ENCODE measurements at regions not wholly inside any gene's neighbourhood (a gene's known extent, or its start where the extent isn't known, plus 50 kb on each side); places are given as distances from the start of the nearest gene placed in this dataset.

GRCh38 chr7:93036149-93036640, 81.6 kb downstream of the SAMD9 start:
- Histone ChIP-seq H2AFZ (ENCODE audit: low read length) (peak overlapping the region; percentile 42), H3K9ac (ENCODE audit: low read length) (no peak overlapping the region), H3K9me2 (replicated peaks; ENCODE audit: insufficient read depth, low read length) (no peaks in the 10 kb centered on the region), H3K4me2 (ENCODE audit: low read depth, low read length) (peak overlapping the region; percentile 48; the same call in 1 of the 2 replicates), H3K4me3 (ENCODE audit: low read length) (no peak overlapping the region), H3K4me1 (ENCODE audit: low read length) (peaks cover 18% of the 10 kb centered on the region), H3K27me3 (replicated peaks; ENCODE audit: insufficient read depth, low read length) (no peaks in the 10 kb centered on the region), H3K9me3 (replicated peaks; ENCODE audit: insufficient read depth, low read length) (no peaks in the 10 kb centered on the region), H3K36me3 (replicated peaks; ENCODE audit: insufficient read depth, low read length) (no peaks in the 10 kb centered on the region), H3K27ac (ENCODE audit: low read length) (peak overlapping the region; percentile 47; the same call in 1 of the 2 replicates), H3F3A (ENCODE audit: insufficient read depth, low read length) (peaks cover 10% of the 10 kb centered on the region), H3K79me2 (ENCODE audit: low read length) (no peaks in the 10 kb centered on the region), H4K20me1 (ENCODE audit: insufficient read depth, low read length) (no peaks in the 10 kb centered on the region)
- TF ChIP-seq EZH2 (optimal IDR thresholded peaks at IDR 0.05; ENCODE audit: low read depth, low read length) (no peak), EZH2phosphoT487 (IDR thresholded peaks at IDR 0.05; ENCODE audit: low read length) (no peak)
- TF ChIP-seq, protein P1, sequence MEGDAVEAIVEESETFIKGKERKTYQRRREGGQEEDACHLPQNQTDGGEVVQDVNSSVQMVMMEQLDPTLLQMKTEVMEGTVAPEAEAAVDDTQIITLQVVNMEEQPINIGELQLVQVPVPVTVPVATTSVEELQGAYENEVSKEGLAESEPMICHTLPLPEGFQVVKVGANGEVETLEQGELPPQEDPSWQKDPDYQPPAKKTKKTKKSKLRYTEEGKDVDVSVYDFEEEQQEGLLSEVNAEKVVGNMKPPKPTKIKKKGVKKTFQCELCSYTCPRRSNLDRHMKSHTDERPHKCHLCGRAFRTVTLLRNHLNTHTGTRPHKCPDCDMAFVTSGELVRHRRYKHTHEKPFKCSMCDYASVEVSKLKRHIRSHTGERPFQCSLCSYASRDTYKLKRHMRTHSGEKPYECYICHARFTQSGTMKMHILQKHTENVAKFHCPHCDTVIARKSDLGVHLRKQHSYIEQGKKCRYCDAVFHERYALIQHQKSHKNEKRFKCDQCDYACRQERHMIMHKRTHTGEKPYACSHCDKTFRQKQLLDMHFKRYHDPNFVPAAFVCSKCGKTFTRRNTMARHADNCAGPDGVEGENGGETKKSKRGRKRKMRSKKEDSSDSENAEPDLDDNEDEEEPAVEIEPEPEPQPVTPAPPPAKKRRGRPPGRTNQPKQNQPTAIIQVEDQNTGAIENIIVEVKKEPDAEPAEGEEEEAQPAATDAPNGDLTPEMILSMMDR (IDR thresholded peaks at IDR 0.05; ENCODE audit: low read length) = no peak
- DNase-seq = no peak

DNA sequence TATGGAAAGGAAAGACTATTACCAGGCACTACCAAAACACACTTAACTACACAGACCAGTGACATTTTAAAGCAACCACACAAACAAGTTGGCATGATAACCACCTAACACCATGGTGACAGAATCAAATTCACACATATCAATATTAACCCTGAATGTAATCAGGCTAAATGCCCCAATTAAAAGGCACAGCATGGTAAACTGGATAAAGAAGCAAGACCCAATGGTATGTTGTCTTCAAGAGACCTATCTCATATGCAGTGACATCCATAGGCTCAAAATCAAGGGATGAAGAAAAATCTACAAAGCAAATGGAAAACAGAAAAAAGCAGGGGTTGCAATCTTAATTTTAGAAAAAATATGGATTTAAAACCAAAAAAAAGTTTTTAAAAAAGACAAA, 86.0 kb downstream of the SAMD9 start:
- Histone ChIP-seq H3K4me2 (ENCODE audit: low read depth, low read length) (no peak overlapping the region), H2AFZ (ENCODE audit: low read length) (no peak overlapping the region), H3K4me3 (ENCODE audit: low read length) (no peak overlapping the region), H4K20me1 (ENCODE audit: insufficient read depth, low read length) (no peaks in the 10 kb centered on the region), H3K27ac (ENCODE audit: low read length) (no peak overlapping the region), H3K9ac (ENCODE audit: low read length) (no peak overlapping the region), H3K4me1 (ENCODE audit: low read length) (peaks cover 9% of the 10 kb centered on the region), H3K79me2 (ENCODE audit: low read length) (no peaks in the 10 kb centered on the region), H3K9me3 (replicated peaks; ENCODE audit: insufficient read depth, low read length) (no peaks in the 10 kb centered on the region), H3K36me3 (replicated peaks; ENCODE audit: insufficient read depth, low read length) (no peaks in the 10 kb centered on the region), H3K9me2 (replicated peaks; ENCODE audit: insufficient read depth, low read length) (no peaks in the 10 kb centered on the region), H3K27me3 (replicated peaks; ENCODE audit: insufficient read depth, low read length) (no peaks in the 10 kb centered on the region), H3F3A (ENCODE audit: insufficient read depth, low read length) (peaks cover 3% of the 10 kb centered on the region)
- TF ChIP-seq EZH2phosphoT487 (IDR thresholded peaks at IDR 0.05; ENCODE audit: low read length) (no peak), EZH2 (optimal IDR thresholded peaks at IDR 0.05; ENCODE audit: low read depth, low read length) (no peak)
- TF ChIP-seq, protein P1 (IDR thresholded peaks at IDR 0.05; ENCODE audit: low read length) = no peak
- no peak for DNase-seq

- Histone ChIP-seq H3K9me2 (replicated peaks; ENCODE audit: insufficient read depth, low read length) (no peaks in the 10 kb centered on the region), H3K9ac (ENCODE audit: low read length) (no peak overlapping the region), H3K9me3 (replicated peaks; ENCODE audit: insufficient read depth, low read length) (no peaks in the 10 kb centered on the region), H3K4me2 (ENCODE audit: low read depth, low read length) (no peak overlapping the region), H2AFZ (ENCODE audit: low read length) (no peak overlapping the region), H3K4me3 (ENCODE audit: low read length) (no peak overlapping the region), H3K79me2 (ENCODE audit: low read length) (no peaks in the 10 kb centered on the region), H3F3A (ENCODE audit: insufficient read depth, low read length) (no peaks in the 10 kb centered on the region), H3K36me3 (replicated peaks; ENCODE audit: insufficient read depth, low read length) (no peaks in the 10 kb centered on the region), H3K4me1 (ENCODE audit: low read length) (no peaks in the 10 kb centered on the region), H3K27me3 (replicated peaks; ENCODE audit: insufficient read depth, low read length) (no peaks in the 10 kb centered on the region), H3K27ac (ENCODE audit: low read length) (no peak overlapping the region), H4K20me1 (ENCODE audit: insufficient read depth, low read length) (no peaks in the 10 kb centered on the region)
- no peak for DNase-seq
- TF ChIP-seq EZH2 (optimal IDR thresholded peaks at IDR 0.05; ENCODE audit: low read depth, low read length) (no peak), EZH2phosphoT487 (IDR thresholded peaks at IDR 0.05; ENCODE audit: low read length) (no peak)
- TF ChIP-seq, protein P1 (IDR thresholded peaks at IDR 0.05; ENCODE audit: low read length) = no peak
Observed at GRCh38 chr7:93030605-93031225, 87.1 kb downstream of the SAMD9 start.

Data from MM.1S (cell line).